BJ (cell line): ENCODE measurements at regions not wholly inside any gene's neighbourhood (a gene's known extent, or its start where the extent isn't known, plus 50 kb on each side); places are given as distances from the start of the nearest gene placed in this dataset.

Experiments
- CTCF ChIA-PET: fragments of 350-600 bp; formaldehyde crosslinking; extraction: SDS; loops from one replicate; lab custom pipeline; 2021; ENCODE audit warnings: antibody characterized with exemption, inconsistent platforms; lab: Yijun Ruan, JAX
- POLR2A ChIA-PET: fragments of 300-600 bp; sonication (Branson Sonifier 250); formaldehyde crosslinking; extraction: SDS; loops from one replicate; lab custom pipeline; 2021; ENCODE audit warnings: antibody characterized with exemption; lab: Charles Lee
- DNase-seq: peaks from one replicate; pipeline ENCODE4 v3.0.0-alpha.2; 2011; ENCODE audit warnings: low read depth
- H3K27me3 ChIP-seq: 2 replicates; pipeline ENCODE4 v1.6.0; 2011; ENCODE audit warnings: low read length; ENCODE audit not compliant: control insufficient read depth, insufficient read depth
- H3K36me3 ChIP-seq: 2 replicates; pipeline ENCODE4 v1.5.1; 2011; ENCODE audit warnings: low read length; ENCODE audit not compliant: control insufficient read depth, insufficient read depth
- H3K4me3 ChIP-seq: 2 replicates; pipeline ENCODE4 v1.5.1; 2011; ENCODE audit warnings: low read depth, mild to moderate bottlenecking, control low read depth, low read length
- TF ChIP-seq, protein P1 (sequence below): IDR thresholded peaks from 2 replicates; pipeline ENCODE4 v1.5.1; 2011; ENCODE audit warnings: low read depth, mild to moderate bottlenecking, control low read depth, inconsistent platforms, low read length, moderate library complexity; ENCODE audit not compliant: insufficient read depth

DNA sequence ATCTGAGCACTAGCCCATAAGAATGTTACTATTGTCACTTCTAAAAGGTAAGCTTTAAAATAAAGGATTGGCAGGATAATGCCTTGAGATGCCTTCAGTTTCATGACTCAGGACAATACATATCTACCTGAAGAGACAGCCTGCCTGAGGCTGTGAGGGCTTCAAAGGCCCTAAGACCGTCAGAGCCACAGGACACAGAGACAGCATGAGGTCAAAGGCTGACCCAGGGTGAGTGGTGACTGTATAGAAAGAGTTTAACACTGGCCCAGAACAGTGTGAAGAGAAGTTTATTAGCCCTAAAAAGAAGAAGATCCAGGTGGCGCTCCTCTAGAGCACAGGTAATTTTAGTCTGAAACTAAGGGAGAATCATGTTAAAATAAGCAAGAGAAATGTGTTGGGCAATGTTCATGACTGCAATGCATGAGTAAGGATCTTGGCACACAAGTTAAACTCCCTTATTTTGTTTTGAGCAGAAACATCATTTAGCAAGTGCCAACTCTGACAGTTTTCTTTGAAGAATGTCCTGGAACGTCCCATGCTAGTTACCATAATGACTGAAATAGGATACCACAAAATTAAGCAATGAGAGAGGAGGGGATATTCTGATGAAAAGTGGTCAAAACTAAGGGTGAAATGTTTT, 78.1 kb upstream of the FAM110C start:
- Histone ChIP-seq H3K27me3 (no peaks in the 10 kb centered on the region), H3K4me3 (no peak overlapping the region), H3K36me3 (no peaks in the 10 kb centered on the region)
- no peak for DNase-seq
- TF ChIP-seq, protein P1, sequence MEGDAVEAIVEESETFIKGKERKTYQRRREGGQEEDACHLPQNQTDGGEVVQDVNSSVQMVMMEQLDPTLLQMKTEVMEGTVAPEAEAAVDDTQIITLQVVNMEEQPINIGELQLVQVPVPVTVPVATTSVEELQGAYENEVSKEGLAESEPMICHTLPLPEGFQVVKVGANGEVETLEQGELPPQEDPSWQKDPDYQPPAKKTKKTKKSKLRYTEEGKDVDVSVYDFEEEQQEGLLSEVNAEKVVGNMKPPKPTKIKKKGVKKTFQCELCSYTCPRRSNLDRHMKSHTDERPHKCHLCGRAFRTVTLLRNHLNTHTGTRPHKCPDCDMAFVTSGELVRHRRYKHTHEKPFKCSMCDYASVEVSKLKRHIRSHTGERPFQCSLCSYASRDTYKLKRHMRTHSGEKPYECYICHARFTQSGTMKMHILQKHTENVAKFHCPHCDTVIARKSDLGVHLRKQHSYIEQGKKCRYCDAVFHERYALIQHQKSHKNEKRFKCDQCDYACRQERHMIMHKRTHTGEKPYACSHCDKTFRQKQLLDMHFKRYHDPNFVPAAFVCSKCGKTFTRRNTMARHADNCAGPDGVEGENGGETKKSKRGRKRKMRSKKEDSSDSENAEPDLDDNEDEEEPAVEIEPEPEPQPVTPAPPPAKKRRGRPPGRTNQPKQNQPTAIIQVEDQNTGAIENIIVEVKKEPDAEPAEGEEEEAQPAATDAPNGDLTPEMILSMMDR, result no peak
- ChIA-PET CTCF (interaction anchor here (0.8 kb wide), 1 partner anchor 12 kb away, joined by 3 read pairs; no protein-coding TSS in a partner anchor), POLR2A (no interaction called here)

DNA sequence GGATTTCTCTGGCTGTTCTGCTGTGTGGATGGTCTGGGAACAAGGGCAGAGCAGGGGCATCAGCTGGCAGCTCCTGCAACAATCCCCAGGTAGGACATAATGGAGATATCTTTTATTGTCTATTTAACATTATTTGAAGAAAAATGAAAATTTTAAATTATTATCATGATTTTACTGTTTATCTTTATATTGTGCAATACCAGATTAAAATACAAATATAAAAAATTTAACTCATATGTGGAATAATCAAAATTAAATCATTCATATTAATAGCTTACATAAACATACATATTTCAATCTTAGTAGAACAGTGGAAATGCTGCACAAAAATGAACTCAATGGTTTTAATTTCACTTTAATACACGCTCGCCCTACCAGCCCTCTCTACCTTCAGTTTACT, 70.6 kb upstream of the FAM110C start:
- CTCF ChIA-PET, result no interaction called here
- DNase-seq, result no peak
- H3K36me3 ChIP-seq, result no peaks in the 10 kb centered on the region
- no peaks in the 10 kb centered on the region for H3K27me3 ChIP-seq
- TF ChIP-seq, protein P1, result no peak
- POLR2A ChIA-PET, result no interaction called here
- no peak overlapping the region for H3K4me3 ChIP-seq

DNA sequence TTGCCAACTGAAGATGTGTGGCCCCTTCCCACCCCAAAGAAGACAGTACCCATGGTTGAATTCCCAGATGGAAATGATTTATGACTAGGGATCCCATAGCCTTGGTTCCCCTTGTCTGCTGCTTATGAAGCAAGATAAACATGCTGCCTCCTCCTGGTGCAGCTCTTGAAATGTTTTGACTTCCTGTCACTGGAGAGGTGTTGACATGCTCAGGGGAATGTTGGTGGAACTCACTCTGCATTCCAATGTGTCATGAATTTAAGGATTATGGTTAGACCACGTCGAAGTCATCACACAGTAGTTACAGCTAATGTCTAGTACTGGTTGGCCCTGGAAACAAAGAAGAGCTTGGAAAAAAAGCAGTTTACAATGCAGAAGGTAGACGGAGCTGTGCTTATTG, 69.0 kb upstream of the FAM110C start:
- no peak for DNase-seq
- H3K4me3 ChIP-seq, result no peak overlapping the region
- ChIA-PET POLR2A (no interaction called here), CTCF (interaction anchor here (1.7 kb wide), 1 partner anchor 175 kb away, joined by 5 read pairs; no protein-coding TSS in a partner anchor)
- no peaks in the 10 kb centered on the region for H3K36me3 ChIP-seq
- TF ChIP-seq, protein P1, result no peak
- H3K27me3 ChIP-seq, result no peaks in the 10 kb centered on the region

DNA sequence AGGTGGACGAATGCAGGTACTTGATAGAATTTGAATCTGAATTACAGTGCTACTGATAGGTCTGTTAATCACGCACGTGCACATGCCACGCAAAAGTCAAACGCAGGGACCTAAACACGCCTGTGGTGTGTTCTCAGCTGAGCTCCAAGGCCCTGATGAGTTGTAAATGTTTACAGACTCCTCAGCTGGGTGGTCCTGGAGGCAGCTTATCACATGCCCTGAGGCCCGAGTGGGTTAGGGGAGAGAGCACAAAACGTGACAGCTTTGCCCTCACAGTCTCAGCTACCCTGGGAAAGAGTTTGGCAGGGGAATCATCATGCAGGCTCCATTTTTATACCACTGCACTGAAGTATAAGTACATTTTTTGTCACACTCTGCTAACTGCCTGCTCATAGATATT, 68.3 kb upstream of the FAM110C start:
- TF ChIP-seq, protein P1, result no peak
- no peak for DNase-seq
- no peak overlapping the region for H3K4me3 ChIP-seq
- POLR2A ChIA-PET, result no interaction called here
- CTCF ChIA-PET, result interaction anchor here (1.7 kb wide), 1 partner anchor 176 kb away, joined by 5 read pairs; no protein-coding TSS in a partner anchor
- no peaks in the 10 kb centered on the region for H3K27me3 ChIP-seq
- no peaks in the 10 kb centered on the region for H3K36me3 ChIP-seq

DNA sequence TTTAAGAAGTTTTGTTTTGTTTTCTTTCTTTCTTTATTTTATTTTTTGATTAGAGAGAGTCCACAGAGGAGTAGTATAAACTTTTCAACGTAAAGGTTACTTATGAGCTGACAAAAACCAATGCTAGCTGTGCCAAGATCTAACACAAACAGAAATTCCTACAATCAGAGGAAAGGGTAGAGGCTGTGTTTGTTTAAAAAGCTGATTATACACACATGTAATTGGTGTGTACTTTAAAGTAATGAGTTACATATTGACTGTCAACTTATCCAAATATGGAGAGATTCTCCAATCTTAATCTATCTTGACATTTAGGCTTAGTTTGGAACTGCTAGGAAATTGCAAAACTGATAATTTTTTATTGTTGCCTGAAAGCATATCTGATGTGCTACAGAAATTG, 63.7 kb upstream of the FAM110C start:
- Histone ChIP-seq H3K36me3 (no peaks in the 10 kb centered on the region), H3K27me3 (no peaks in the 10 kb centered on the region), H3K4me3 (no peak overlapping the region)
- TF ChIP-seq, protein P1, result no peak
- no peak for DNase-seq
- CTCF ChIA-PET, result no interaction called here
- POLR2A ChIA-PET, result no interaction called here
